ENCODE measurements at regions not wholly inside any gene's neighbourhood (a gene's known extent, or its start where the extent isn't known, plus 50 kb on each side); places are given as distances from the start of the nearest gene placed in this dataset.

- TF ChIP-seq, protein P1, sequence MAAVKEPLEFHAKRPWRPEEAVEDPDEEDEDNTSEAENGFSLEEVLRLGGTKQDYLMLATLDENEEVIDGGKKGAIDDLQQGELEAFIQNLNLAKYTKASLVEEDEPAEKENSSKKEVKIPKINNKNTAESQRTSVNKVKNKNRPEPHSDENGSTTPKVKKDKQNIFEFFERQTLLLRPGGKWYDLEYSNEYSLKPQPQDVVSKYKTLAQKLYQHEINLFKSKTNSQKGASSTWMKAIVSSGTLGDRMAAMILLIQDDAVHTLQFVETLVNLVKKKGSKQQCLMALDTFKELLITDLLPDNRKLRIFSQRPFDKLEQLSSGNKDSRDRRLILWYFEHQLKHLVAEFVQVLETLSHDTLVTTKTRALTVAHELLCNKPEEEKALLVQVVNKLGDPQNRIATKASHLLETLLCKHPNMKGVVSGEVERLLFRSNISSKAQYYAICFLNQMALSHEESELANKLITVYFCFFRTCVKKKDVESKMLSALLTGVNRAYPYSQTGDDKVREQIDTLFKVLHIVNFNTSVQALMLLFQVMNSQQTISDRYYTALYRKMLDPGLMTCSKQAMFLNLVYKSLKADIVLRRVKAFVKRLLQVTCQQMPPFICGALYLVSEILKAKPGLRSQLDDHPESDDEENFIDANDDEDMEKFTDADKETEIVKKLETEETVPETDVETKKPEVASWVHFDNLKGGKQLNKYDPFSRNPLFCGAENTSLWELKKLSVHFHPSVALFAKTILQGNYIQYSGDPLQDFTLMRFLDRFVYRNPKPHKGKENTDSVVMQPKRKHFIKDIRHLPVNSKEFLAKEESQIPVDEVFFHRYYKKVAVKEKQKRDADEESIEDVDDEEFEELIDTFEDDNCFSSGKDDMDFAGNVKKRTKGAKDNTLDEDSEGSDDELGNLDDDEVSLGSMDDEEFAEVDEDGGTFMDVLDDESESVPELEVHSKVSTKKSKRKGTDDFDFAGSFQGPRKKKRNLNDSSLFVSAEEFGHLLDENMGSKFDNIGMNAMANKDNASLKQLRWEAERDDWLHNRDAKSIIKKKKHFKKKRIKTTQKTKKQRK (IDR thresholded peaks at IDR 0.05; ENCODE audit: borderline replicate concordance, low read depth, low read length), result no peak
- TF ChIP-seq USF1 (CRISPR knock-in tag; IDR thresholded peaks at IDR 0.05), result no peak
- no peak for TF ChIP-seq HNRNPL (IDR thresholded peaks at IDR 0.05; ENCODE audit: low read depth, low read length)
- no peak for TF ChIP-seq NFIC (IDR thresholded peaks at IDR 0.05)
- TF ChIP-seq TRIM24 (IDR thresholded peaks at IDR 0.05), result no peak
- TF ChIP-seq KAT7 (CRISPR knock-in tag; IDR thresholded peaks at IDR 0.05; ENCODE audit: borderline replicate concordance), result no peak
- TF ChIP-seq KDM4B (IDR thresholded peaks at IDR 0.05; ENCODE audit: borderline replicate concordance in 2 of 2, low read depth in 1 of 2), result no peak
- TF ChIP-seq ZNF41 (CRISPR knock-in tag; conservative IDR thresholded peaks at IDR 0.05), result no peak
- peak; percentile 91 for TF ChIP-seq MAFF (IDR thresholded peaks at IDR 0.05; ENCODE audit: low read length)
- TF ChIP-seq VEZF1 (CRISPR knock-in tag; IDR thresholded peaks at IDR 0.05), result no peak
- no peak for TF ChIP-seq SP2 (IDR thresholded peaks at IDR 0.05; ENCODE audit: extremely low read depth, low read depth, low read length, poor library complexity, severe bottlenecking)
- TF ChIP-seq SIRT6 (IDR thresholded peaks at IDR 0.05; ENCODE audit: low read depth, low read length), result no peak
- TF ChIP-seq TCF7L2 (IDR thresholded peaks at IDR 0.05; ENCODE audit: low read depth, low read length), result no peak
- TF ChIP-seq ZNF197 (CRISPR knock-in tag; IDR thresholded peaks at IDR 0.05; ENCODE audit: low read depth), result no peak
- TF ChIP-seq, protein P2, sequence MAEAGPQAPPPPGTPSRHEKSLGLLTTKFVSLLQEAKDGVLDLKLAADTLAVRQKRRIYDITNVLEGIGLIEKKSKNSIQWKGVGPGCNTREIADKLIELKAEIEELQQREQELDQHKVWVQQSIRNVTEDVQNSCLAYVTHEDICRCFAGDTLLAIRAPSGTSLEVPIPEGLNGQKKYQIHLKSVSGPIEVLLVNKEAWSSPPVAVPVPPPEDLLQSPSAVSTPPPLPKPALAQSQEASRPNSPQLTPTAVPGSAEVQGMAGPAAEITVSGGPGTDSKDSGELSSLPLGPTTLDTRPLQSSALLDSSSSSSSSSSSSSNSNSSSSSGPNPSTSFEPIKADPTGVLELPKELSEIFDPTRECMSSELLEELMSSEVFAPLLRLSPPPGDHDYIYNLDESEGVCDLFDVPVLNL (CRISPR knock-in tag; IDR thresholded peaks at IDR 0.05; ENCODE audit: low read depth), result no peak
- no peak for TF ChIP-seq NR2C2 (CRISPR knock-in tag; IDR thresholded peaks at IDR 0.05)
- TF ChIP-seq NR2C2 (tag; IDR thresholded peaks at IDR 0.05), result no peak
- TF ChIP-seq KDM1A (IDR thresholded peaks at IDR 0.05), result no peak
- TF ChIP-seq, protein P3, sequence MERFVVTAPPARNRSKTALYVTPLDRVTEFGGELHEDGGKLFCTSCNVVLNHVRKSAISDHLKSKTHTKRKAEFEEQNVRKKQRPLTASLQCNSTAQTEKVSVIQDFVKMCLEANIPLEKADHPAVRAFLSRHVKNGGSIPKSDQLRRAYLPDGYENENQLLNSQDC (CRISPR knock-in tag; IDR thresholded peaks at IDR 0.05), result no peak
- TF ChIP-seq MXI1 (IDR thresholded peaks at IDR 0.05; ENCODE audit: low read depth, low read length), result no peak
- TF ChIP-seq ARID1B (IDR thresholded peaks at IDR 0.05), result 0 out of 2 replicates have a peak, but pooled peaks have one; percentile 9
- TF ChIP-seq ETV5 (CRISPR knock-in tag; IDR thresholded peaks at IDR 0.05; ENCODE audit: low read depth), result no peak
Observed at GRCh38 chr6:118386975-118387374, 161.1 kb upstream of the PLN start (continued).

Measured in K562 (cell line).